Gastrocnemius medialis (tissue), 4 donors: ENCODE measurements at regions not wholly inside any gene's neighbourhood (a gene's known extent, or its start where the extent isn't known, plus 50 kb on each side); places are given as distances from the start of the nearest gene placed in this dataset.

Experiments used
- ATAC-seq, 2 donors: fragments of 150-250 bp; one replicate each; pipeline ENCODE4 v1.9.1; 2016
- DNase-seq, 2 donors: peaks; one replicate each; pipeline ENCODE4 v3.0.0-alpha.2; 2019
- H3K27ac ChIP-seq, 4 donors: fragments of 200-600 bp; sonication (generic); 1 replicate in 1 of 4; 2 replicates in 3 of 4; pipeline ENCODE4 v1.5.1; 2016 to 2018; ENCODE audit warnings: mild to moderate bottlenecking in 2 of 4, moderate library complexity in 1 of 4
- H3K27me3 ChIP-seq, 3 donors: fragments of 200-600 bp; sonication (generic) in 2 of 3; 1 replicate in 1 of 3; 2 replicates in 2 of 3; pipeline versions ENCODE4 v1.5.1 to v1.6.0; 2016 to 2019; ENCODE audit warnings: mild to moderate bottlenecking in 1 of 3, moderate library complexity in 1 of 3
- H3K36me3 ChIP-seq, 2 donors: fragments of 200-600 bp; sonication (generic) in 1 of 2; one replicate each; pipeline ENCODE4 v1.5.1; 2017 to 2018
- H3K4me1 ChIP-seq, 2 donors: fragments of 200-600 bp; sonication (generic) in 1 of 2; one replicate each; pipeline ENCODE4 v1.5.1; 2016 to 2017; ENCODE audit warnings: mild to moderate bottlenecking in 2 of 2
- H3K4me3 ChIP-seq, 4 donors: fragments of 200-600 bp; sonication (generic) in 3 of 4; 1 replicate in 1 of 4; 2 replicates in 3 of 4; pipeline ENCODE4 v1.5.1; 2016 to 2019; ENCODE audit warnings: mild to moderate bottlenecking in 2 of 4
- H3K9me3 ChIP-seq, 3 donors: fragments of 200-600 bp; sonication (generic) in 2 of 3; 1 replicate in 1 of 3; 2 replicates in 2 of 3; pipeline ENCODE4 v1.5.1; 2016 to 2019
- CTCF ChIP-seq, 5 experiments: fragments of 450-650 bp in 3 of 5; fragments of 200-600 bp in 2 of 5; sonication (generic) in 2 of 5; IDR thresholded peaks in 4 of 5; conservative IDR thresholded peaks in 1 of 5; 1 replicate in 4 of 5; 2 replicates in 1 of 5; pipeline ENCODE4 v1.5.1; 2016 to 2019; ENCODE audit warnings: antibody characterized with exemption in 5 of 5, mild to moderate bottlenecking in 3 of 5, moderate library complexity in 3 of 5
- POLR2A ChIP-seq, 2 donors: fragments of 450-650 bp; IDR thresholded peaks; one replicate each; pipeline ENCODE4 v1.6.1; 2017; ENCODE audit warnings: antibody characterized with exemption in 2 of 2, mild to moderate bottlenecking in 2 of 2, moderate library complexity in 2 of 2
- in situ Hi-C, 4 donors: fragments of 200-750 bp; cut with MboI; loops; one replicate each; pipeline versions ENCODE4 v1.15.0 to v1.8.0; 2017; ENCODE audit warnings: low sequenced_read_pairs in 4 of 4
- intact Hi-C: fragments of 100-400 bp; cut with DNase I; formaldehyde crosslinking; loops from one replicate; pipeline ENCODE4 v1.15.1; 2023; ENCODE audit warnings: low total_unique reads

- no peak for DNase-seq
- intact Hi-C loops (no loop called here), in situ Hi-C loops (loop anchor here in 1 of 4 donors (25.0 kb wide), 1 partner anchor 97 kb away; no protein-coding TSS in a partner anchor)
- no peaks in the 10 kb centered on the region for H3K27me3 ChIP-seq
- peak in 1 of 2 donors; percentile 14 for ATAC-seq
- no peak for TF ChIP-seq CTCF (IDR thresholded peaks at IDR 0.05 in 4 of 5, conservative IDR thresholded peaks at IDR 0.05 in 1 of 5)
- no peak for TF ChIP-seq POLR2A (IDR thresholded peaks at IDR 0.05)
- H3K27ac ChIP-seq = no peak overlapping the region
- H3K4me1 ChIP-seq = no peaks in the 10 kb centered on the region
- H3K36me3 ChIP-seq = no peaks in the 10 kb centered on the region
- H3K4me3 ChIP-seq = no peak overlapping the region
- no peaks in the 10 kb centered on the region for H3K9me3 ChIP-seq
Observed at GRCh38 chr18:38459131-38459994, 893.8 kb upstream of the CELF4 start.

GRCh38 chr18:38458698-38459097 is 893.1 kb upstream of the CELF4 start:
- in situ Hi-C loops = loop anchor here in 1 of 4 donors (25.0 kb wide), 1 partner anchor 96 kb away; no protein-coding TSS in a partner anchor
- ATAC-seq = no peak
- no peaks in the 10 kb centered on the region for H3K9me3 ChIP-seq
- intact Hi-C loops = no loop called here
- no peak overlapping the region for H3K4me3 ChIP-seq
- H3K4me1 ChIP-seq = no peaks in the 10 kb centered on the region
- DNase-seq = no peak
- H3K27me3 ChIP-seq = no peaks in the 10 kb centered on the region
- no peak overlapping the region for H3K27ac ChIP-seq
- no peak for TF ChIP-seq CTCF (IDR thresholded peaks at IDR 0.05 in 4 of 5, conservative IDR thresholded peaks at IDR 0.05 in 1 of 5)
- TF ChIP-seq POLR2A (IDR thresholded peaks at IDR 0.05) = no peak
- H3K36me3 ChIP-seq = no peaks in the 10 kb centered on the region

GRCh38 chr18:38456253-38456652 is 890.7 kb upstream of the CELF4 start:
- no peaks in the 10 kb centered on the region for H3K36me3 ChIP-seq
- H3K27ac ChIP-seq = no peak overlapping the region
- TF ChIP-seq CTCF (IDR thresholded peaks at IDR 0.05 in 4 of 5, conservative IDR thresholded peaks at IDR 0.05 in 1 of 5) (no peak), POLR2A (IDR thresholded peaks at IDR 0.05) (no peak)
- no peaks in the 10 kb centered on the region for H3K9me3 ChIP-seq
- DNase-seq = no peak
- in situ Hi-C loops = loop anchor here in 1 of 4 donors (25.0 kb wide), 1 partner anchor 94 kb away; no protein-coding TSS in a partner anchor
- H3K4me1 ChIP-seq = no peaks in the 10 kb centered on the region
- intact Hi-C loops = no loop called here
- no peaks in the 10 kb centered on the region for H3K27me3 ChIP-seq
- no peak for ATAC-seq
- H3K4me3 ChIP-seq = no peak overlapping the region

GRCh38 chr18:38454764-38455469 is 889.3 kb upstream of the CELF4 start:
- Histone ChIP-seq H3K27ac (no peak overlapping the region), H3K9me3 (no peaks in the 10 kb centered on the region), H3K4me1 (no peaks in the 10 kb centered on the region), H3K27me3 (no peaks in the 10 kb centered on the region), H3K4me3 (no peak overlapping the region), H3K36me3 (no peaks in the 10 kb centered on the region)
- in situ Hi-C loops (loop anchor here in 1 of 4 donors (25.0 kb wide), 1 partner anchor 93 kb away; no protein-coding TSS in a partner anchor), intact Hi-C loops (no loop called here)
- no peak for ATAC-seq
- no peak for TF ChIP-seq CTCF (IDR thresholded peaks at IDR 0.05 in 4 of 5, conservative IDR thresholded peaks at IDR 0.05 in 1 of 5)
- no peak for TF ChIP-seq POLR2A (IDR thresholded peaks at IDR 0.05)
- no peak for DNase-seq
